ENCODE measurements at regions not wholly inside any gene's neighbourhood (a gene's known extent, or its start where the extent isn't known, plus 50 kb on each side); places are given as distances from the start of the nearest gene placed in this dataset.

DNA sequence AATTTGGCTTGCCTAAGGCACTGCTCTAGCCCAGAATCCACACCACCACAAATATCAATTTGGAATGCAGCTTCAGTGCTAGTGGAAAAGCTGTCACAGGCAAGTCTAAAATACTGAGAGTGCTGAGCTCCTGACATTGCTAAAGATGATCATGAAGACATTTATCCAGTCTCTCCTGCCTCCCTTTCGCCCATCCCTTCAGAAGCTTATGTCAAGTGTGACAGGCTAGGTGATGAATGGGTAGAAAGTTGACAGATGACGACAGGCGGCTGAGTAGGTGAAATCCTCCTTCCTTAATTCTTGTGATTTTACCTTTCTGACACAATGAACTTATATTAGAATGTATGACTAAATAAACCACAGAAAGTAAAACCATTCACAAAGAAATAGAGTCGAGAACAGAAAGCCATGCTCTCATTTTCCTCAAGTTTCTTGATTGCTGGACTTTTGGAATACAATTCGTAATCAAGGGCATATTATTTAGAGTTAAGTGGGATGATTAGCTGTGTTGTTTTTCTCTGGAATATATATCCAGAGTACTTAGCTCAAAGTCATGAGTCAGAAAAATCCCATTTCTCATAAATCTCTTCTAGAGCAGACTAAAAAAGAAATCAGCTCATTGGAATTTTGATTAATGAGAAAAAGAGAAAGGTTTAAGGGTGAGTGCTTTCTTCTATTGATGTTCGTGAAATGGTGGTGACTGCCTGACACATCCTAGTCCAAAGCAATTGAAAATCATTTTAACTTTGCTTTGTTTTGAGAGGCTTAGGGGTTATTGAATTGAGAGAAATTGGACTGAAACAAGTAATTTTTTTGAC, 1228.2 kb upstream of the CITED2 start:
- DNase-seq (ENCODE audit: insufficient read length, low spot score) = no peak
- peak; percentile 6 for FAIRE-seq
- TF ChIP-seq POLR2A (IDR thresholded peaks at IDR 0.05; ENCODE audit: low read depth, low read length) = no peak

- no peak for TF ChIP-seq POLR2A (IDR thresholded peaks at IDR 0.05; ENCODE audit: low read depth, low read length)
- FAIRE-seq = no peak
- DNase-seq (ENCODE audit: insufficient read length, low spot score) = no peak
Measured at GRCh38 chr6:140601021-140601808, 1226.8 kb upstream of the CITED2 start.

- no peak for DNase-seq (ENCODE audit: insufficient read length, low spot score)
Measured at GRCh38 chr6:140599916-140600315, 1225.5 kb upstream of the CITED2 start.

GRCh38 chr6:140597181-140597580, 1222.7 kb upstream of the CITED2 start:
- no peak for DNase-seq (ENCODE audit: insufficient read length, low spot score)
- no peak for TF ChIP-seq POLR2A (IDR thresholded peaks at IDR 0.05; ENCODE audit: low read depth, low read length)
- no peak for FAIRE-seq

More at GRCh38 chr6:140599916-140600315, 1225.5 kb upstream of the CITED2 start:
- FAIRE-seq = no peak
- no peak for TF ChIP-seq POLR2A (IDR thresholded peaks at IDR 0.05; ENCODE audit: low read depth, low read length)

GRCh38 chr6:140594806-140595128, 1220.3 kb upstream of the CITED2 start:
- no peak for FAIRE-seq
- no peak for TF ChIP-seq POLR2A (IDR thresholded peaks at IDR 0.05; ENCODE audit: low read depth, low read length)

GRCh38 chr6:140592877-140593276, 1218.4 kb upstream of the CITED2 start:
- TF ChIP-seq POLR2A (IDR thresholded peaks at IDR 0.05; ENCODE audit: low read depth, low read length) = no peak
- no peak for FAIRE-seq
- DNase-seq (ENCODE audit: insufficient read length, low spot score) = no peak

More at GRCh38 chr6:140594806-140595128, 1220.3 kb upstream of the CITED2 start:
- DNase-seq (ENCODE audit: insufficient read length, low spot score) = no peak

DNA sequence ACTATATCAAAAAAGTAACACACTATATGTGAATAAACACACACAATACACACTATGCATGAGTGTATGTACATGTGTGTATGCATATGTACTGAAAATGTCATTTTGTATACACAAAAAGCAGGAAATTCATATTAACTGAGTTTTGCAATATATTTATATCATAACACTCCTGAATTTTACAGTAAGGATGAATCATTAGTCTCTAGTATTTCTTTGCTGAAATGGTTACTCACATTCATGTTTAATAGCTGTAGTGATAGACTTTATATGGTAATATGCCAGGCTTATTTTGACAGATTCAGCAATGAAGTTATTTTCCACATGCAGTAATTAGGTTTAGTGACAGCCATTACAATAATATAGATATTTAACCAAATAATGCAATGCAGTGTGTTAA, 1216.2 kb upstream of the CITED2 start:
- DNase-seq (ENCODE audit: insufficient read length, low spot score) = no peak
- FAIRE-seq = no peak
- TF ChIP-seq POLR2A (IDR thresholded peaks at IDR 0.05; ENCODE audit: low read depth, low read length) = no peak

DNA sequence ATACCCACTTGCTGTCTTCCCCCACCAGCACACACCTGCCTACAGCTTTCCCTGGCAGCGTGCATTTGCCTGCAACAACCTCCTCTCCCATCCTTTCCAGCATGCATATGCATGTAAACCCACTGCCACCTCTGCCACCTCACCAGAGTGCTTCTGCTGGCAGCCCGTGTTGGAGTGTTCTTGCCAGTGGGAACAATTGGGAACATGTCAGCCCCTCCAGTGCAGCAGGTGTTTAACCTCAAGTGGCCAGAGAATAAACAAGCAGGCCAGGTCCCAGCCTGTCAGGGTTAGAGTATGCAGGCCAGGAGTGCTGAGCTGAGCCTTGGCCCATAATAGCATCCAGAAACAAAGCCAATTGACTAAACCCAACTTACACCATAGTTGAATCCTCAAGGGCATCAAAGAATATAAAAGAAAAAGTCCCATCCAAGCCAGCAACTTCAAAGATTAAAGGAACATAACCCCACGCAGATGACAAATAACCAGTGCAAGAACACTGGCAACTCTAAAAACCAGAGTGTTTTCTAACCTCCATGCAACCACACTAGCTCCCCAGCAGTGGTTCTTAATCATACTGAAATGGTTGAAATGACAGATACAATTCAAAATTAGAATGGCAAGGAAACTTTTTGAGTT, 1212.1 kb upstream of the CITED2 start:
- DNase-seq (ENCODE audit: insufficient read length, low spot score) = no peak
- FAIRE-seq = no peak
- no peak for TF ChIP-seq POLR2A (IDR thresholded peaks at IDR 0.05; ENCODE audit: low read depth, low read length)

DNA sequence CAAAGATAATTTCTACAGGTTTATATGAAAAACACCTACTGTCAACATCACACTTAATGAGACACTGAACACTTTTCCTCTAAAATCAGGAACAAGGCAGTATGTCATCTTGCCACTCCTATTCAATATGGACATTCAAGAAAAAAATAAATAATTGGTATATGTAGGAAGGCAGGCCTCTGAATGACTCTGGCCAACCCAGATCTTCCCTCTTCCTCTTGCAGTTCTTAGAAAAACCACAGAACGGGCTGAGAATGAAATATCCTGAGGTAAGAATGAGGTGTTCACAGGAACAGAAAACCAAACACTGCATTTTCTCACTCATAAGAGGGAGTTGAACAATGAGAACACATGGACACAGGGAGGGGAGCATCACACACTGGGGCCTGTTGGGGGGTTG, 1207.2 kb upstream of the CITED2 start:
- TF ChIP-seq POLR2A (IDR thresholded peaks at IDR 0.05; ENCODE audit: low read depth, low read length) = no peak
- FAIRE-seq = no peak
- DNase-seq (ENCODE audit: insufficient read length, low spot score) = no peak

GRCh38 chr6:140579918-140580317, 1205.5 kb upstream of the CITED2 start:
- DNase-seq (ENCODE audit: insufficient read length, low spot score) = no peak
- TF ChIP-seq POLR2A (IDR thresholded peaks at IDR 0.05; ENCODE audit: low read depth, low read length) = no peak
- FAIRE-seq = no peak

DNA sequence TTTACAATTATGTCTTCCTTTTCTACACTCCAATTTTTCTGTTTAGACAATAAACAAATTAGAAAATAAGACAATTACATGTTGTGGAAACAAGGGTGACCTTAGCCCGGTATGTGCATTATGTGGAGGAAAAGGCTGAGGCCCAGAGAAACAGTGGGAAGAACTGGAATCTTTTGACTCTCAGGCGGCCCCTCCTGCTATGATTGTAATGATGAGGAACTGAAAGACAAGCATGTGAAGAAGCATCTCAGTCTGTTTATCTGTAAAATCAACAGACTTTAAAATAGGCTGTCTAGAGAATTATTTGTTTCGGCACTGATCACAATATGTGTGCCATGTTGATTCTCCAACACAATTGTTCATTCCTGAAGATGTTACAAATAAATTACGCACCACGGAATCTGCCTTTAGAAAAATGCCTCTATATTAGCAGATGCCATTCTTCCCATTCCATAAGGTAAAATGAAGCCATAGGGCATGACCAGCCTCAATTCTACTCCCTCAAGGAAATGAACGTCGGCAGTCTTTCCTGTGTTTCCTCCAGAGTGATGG, 1201.6 kb upstream of the CITED2 start:
- FAIRE-seq = no peak
- TF ChIP-seq POLR2A (IDR thresholded peaks at IDR 0.05; ENCODE audit: low read depth, low read length) = no peak
- DNase-seq (ENCODE audit: insufficient read length, low spot score) = no peak

GRCh38 chr6:140572867-140573266, 1198.4 kb upstream of the CITED2 start:
- DNase-seq (ENCODE audit: insufficient read length, low spot score) (no peak), FAIRE-seq (no peak)
- no peak for TF ChIP-seq POLR2A (IDR thresholded peaks at IDR 0.05; ENCODE audit: low read depth, low read length)

DNA sequence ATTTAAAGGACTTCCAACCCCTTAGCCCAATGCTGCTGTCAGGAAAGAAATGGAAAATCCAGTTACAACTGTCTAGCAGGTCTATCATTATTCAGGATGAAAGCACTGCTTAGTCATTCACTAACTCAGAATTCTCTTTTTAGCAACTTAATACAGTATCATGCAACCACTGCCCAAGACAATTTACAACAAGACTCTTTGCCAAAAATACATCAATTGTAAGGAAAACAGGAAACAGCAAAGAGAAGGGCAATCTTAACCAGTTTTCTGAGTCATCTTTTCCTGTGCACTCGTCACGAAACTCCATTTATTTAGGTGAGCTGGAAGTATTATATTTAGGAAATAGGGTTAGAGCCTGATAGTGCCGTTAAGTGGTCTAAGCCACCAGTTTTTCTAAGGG, 1197.7 kb upstream of the CITED2 start:
- FAIRE-seq (peak; percentile 93), DNase-seq (ENCODE audit: insufficient read length, low spot score) (no peak)

DNA sequence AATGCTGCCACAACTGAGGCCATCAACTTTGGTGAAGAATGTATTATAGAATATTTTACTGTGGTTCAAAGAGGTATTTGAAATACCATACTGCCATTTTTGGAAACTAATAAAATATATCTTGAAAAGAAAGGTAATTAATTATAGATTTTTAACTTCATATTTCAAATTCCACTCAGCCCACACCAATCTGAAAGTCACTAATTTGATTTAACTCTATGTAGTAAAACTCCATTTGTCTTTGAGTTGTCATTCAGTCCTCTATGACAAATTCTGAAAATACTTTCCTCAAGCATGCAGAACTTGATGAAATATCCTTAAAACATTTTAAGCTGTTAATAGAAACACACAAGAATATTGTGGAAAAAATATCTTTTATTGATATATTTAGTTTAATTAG, 1196.7 kb upstream of the CITED2 start:
- DNase-seq (ENCODE audit: insufficient read length, low spot score) (no peak), FAIRE-seq (no peak)
- no peak for TF ChIP-seq POLR2A (IDR thresholded peaks at IDR 0.05; ENCODE audit: low read depth, low read length)

More for the DNA sequence above, 1197.7 kb upstream of the CITED2 start:
- TF ChIP-seq POLR2A (IDR thresholded peaks at IDR 0.05; ENCODE audit: low read depth, low read length) = no peak

Measured in H54 (cell line).